Colonic mucosa (tissue), 4 donors: ENCODE measurements at regions not wholly inside any gene's neighbourhood (a gene's known extent, or its start where the extent isn't known, plus 50 kb on each side); places are given as distances from the start of the nearest gene placed in this dataset.

Source experiments
- DNase-seq: peaks from one replicate; pipeline ENCODE4 v3.0.0-alpha.2; 2020
- H3K27ac ChIP-seq: fragments of 200-600 bp; one replicate; pipeline ENCODE4 v1.8.0; 2021
- H3K27me3 ChIP-seq: fragments of 200-600 bp; one replicate; pipeline ENCODE4 v1.8.0; 2021
- H3K36me3 ChIP-seq: fragments of 200-600 bp; one replicate; pipeline ENCODE4 v1.8.0; 2021
- H3K4me1 ChIP-seq: fragments of 200-600 bp; one replicate; pipeline ENCODE4 v1.8.0; 2021; ENCODE audit warnings: mild to moderate bottlenecking
- H3K4me3 ChIP-seq: fragments of 200-600 bp; one replicate; pipeline ENCODE4 v1.8.0; 2021
- H3K9ac ChIP-seq, 2 donors: one replicate each; pipeline ENCODE4 v1.7.0; 2013; ENCODE audit warnings: control low read depth in 2 of 2, low read depth in 2 of 2, low read length in 2 of 2
- H3K9me3 ChIP-seq: fragments of 200-600 bp; one replicate; pipeline ENCODE4 v1.8.0; 2021
- CTCF ChIP-seq: fragments of 200-600 bp; IDR thresholded peaks from one replicate; pipeline ENCODE4 v1.8.0; 2022; ENCODE audit warnings: antibody characterized with exemption, mild to moderate bottlenecking
- intact Hi-C: fragments of 100-400 bp; cut with DNase I; formaldehyde crosslinking; loops from one replicate; pipeline ENCODE4 v1.14.1; 2022
- donor health status: healthy.
- donor health status: DM: no; HTN: no; CAD: no.
- donor health status: DM: no; HTN: no; CAD: no.

- no peak for DNase-seq
- H3K9me3 ChIP-seq = no peaks in the 10 kb centered on the region
- no peak for TF ChIP-seq CTCF
- intact Hi-C loops = no loop called here
- H3K27me3 ChIP-seq = no peaks in the 10 kb centered on the region
- H3K4me1 ChIP-seq = no peaks in the 10 kb centered on the region
- no peak overlapping the region for H3K9ac ChIP-seq
- no peak overlapping the region for H3K27ac ChIP-seq
- no peaks in the 10 kb centered on the region for H3K36me3 ChIP-seq
- H3K4me3 ChIP-seq = no peak overlapping the region
These were observed 156.6 kb downstream of the HAUS1 start for GRCh38 chr18:46260879-46261143.

GRCh38 chr18:46261799-46262198, 157.6 kb downstream of the HAUS1 start:
- Histone ChIP-seq H3K4me1 (no peaks in the 10 kb centered on the region), H3K9ac (no peak overlapping the region), H3K27ac (no peak overlapping the region), H3K27me3 (no peaks in the 10 kb centered on the region), H3K36me3 (no peaks in the 10 kb centered on the region), H3K9me3 (no peaks in the 10 kb centered on the region), H3K4me3 (no peak overlapping the region)
- intact Hi-C loops = no loop called here
- DNase-seq = no peak
- TF ChIP-seq CTCF = no peak

- Histone ChIP-seq H3K9ac (no peak overlapping the region), H3K36me3 (no peaks in the 10 kb centered on the region), H3K27me3 (no peaks in the 10 kb centered on the region), H3K9me3 (no peaks in the 10 kb centered on the region), H3K4me3 (no peak overlapping the region), H3K4me1 (no peaks in the 10 kb centered on the region), H3K27ac (no peak overlapping the region)
- no peak for TF ChIP-seq CTCF
- intact Hi-C loops = no loop called here
- no peak for DNase-seq
These were observed 158.7 kb downstream of the HAUS1 start for GRCh38 chr18:46262856-46263255.

- Histone ChIP-seq H3K27me3 (no peaks in the 10 kb centered on the region), H3K4me3 (no peak overlapping the region), H3K9me3 (no peaks in the 10 kb centered on the region), H3K36me3 (no peaks in the 10 kb centered on the region), H3K4me1 (no peaks in the 10 kb centered on the region), H3K27ac (no peak overlapping the region), H3K9ac (no peak overlapping the region)
- no peak for TF ChIP-seq CTCF
- intact Hi-C loops = no loop called here
- DNase-seq = no peak
These were observed 160.1 kb downstream of the HAUS1 start for GRCh38 chr18:46264255-46264654.

- Histone ChIP-seq H3K4me3 (no peak overlapping the region), H3K9ac (no peak overlapping the region), H3K36me3 (no peaks in the 10 kb centered on the region), H3K4me1 (no peaks in the 10 kb centered on the region), H3K27me3 (no peaks in the 10 kb centered on the region), H3K27ac (no peak overlapping the region), H3K9me3 (no peaks in the 10 kb centered on the region)
- no peak for DNase-seq
- intact Hi-C loops = no loop called here
- no peak for TF ChIP-seq CTCF
These were observed 161.3 kb downstream of the HAUS1 start for GRCh38 chr18:46265196-46266156.
